WTC11 (cell line): ENCODE measurements at regions not wholly inside any gene's neighbourhood (a gene's known extent, or its start where the extent isn't known, plus 50 kb on each side); places are given as distances from the start of the nearest gene placed in this dataset.

ENCODE experiments used
- ATAC-seq: fragments of 200-7000 bp; cut with Tn5 transposase; 2 replicates; pipeline ENCODE4 v1.10.0; 2021; ENCODE audit warnings: mild to moderate bottlenecking, moderate library complexity
- CTCF ChIA-PET: fragments of 300-600 bp; sonication (Branson Sonifier 250); formaldehyde crosslinking; loops from one replicate; lab custom pipeline; 2021; ENCODE audit warnings: antibody characterized with exemption; lab: Charles Lee
- POLR2A ChIA-PET: fragments of 350-600 bp; sonication (Branson Sonifier 250); formaldehyde crosslinking; loops from one replicate; lab custom pipeline; 2021; ENCODE audit warnings: antibody characterized with exemption; lab: Charles Lee
- DNase-seq: peaks from one replicate; pipeline ENCODE4 v3.0.0; 2021; ENCODE audit warnings: low spot score
- H3K27ac Mint-ChIP-seq: 2 replicates; pipeline ENCODE4 v1.8.0; 2021; ENCODE audit warnings: mixed read lengths
- H3K27me3 Mint-ChIP-seq: 2 replicates; pipeline ENCODE4 v1.8.0; 2021; ENCODE audit warnings: low read depth, mild to moderate bottlenecking, moderate library complexity, mixed read lengths
- H3K36me3 Mint-ChIP-seq: 2 replicates; pipeline ENCODE4 v1.8.0; 2021; ENCODE audit warnings: mixed read lengths
- H3K4me1 Mint-ChIP-seq: 2 replicates; pipeline ENCODE4 v1.8.0; 2022; ENCODE audit warnings: mixed read lengths
- H3K4me3 Mint-ChIP-seq: 2 replicates; pipeline ENCODE4 v1.8.0; 2021; ENCODE audit warnings: mild to moderate bottlenecking, moderate library complexity, mixed read lengths
- H3K9me3 Mint-ChIP-seq: 2 replicates; pipeline ENCODE4 v1.8.0; 2021; ENCODE audit warnings: mixed read lengths
- E2F1 ChIP-seq: sonication (generic); formaldehyde crosslinking; IDR thresholded peaks from 2 replicates; pipeline ENCODE4 v1.8.0; 2022; ENCODE audit warnings: mild to moderate bottlenecking, missing genetic modification reagents
- E2F5 ChIP-seq: sonication (generic); formaldehyde crosslinking; IDR thresholded peaks from 2 replicates; pipeline ENCODE4 v1.8.1; 2022; ENCODE audit warnings: mild to moderate bottlenecking, moderate library complexity, missing genetic modification reagents
- GRHL2 ChIP-seq: fragments of 250-450 bp; sonication (Bioruptor Pico); IDR thresholded peaks from 2 replicates; pipeline ENCODE4 v1.8.0; 2022; ENCODE audit warnings: mild to moderate bottlenecking, moderate library complexity; ENCODE audit not compliant: insufficient replicate concordance, severe bottlenecking
- JUN ChIP-seq: sonication (generic); formaldehyde crosslinking; IDR thresholded peaks from 2 replicates; pipeline ENCODE4 v1.8.0; 2023; ENCODE audit warnings: mild to moderate bottlenecking, missing genetic modification reagents
- MAX ChIP-seq: sonication (generic); formaldehyde crosslinking; IDR thresholded peaks from 2 replicates; pipeline ENCODE4 v1.8.0; 2022; ENCODE audit warnings: mild to moderate bottlenecking, missing genetic modification reagents
- NFE2L1 ChIP-seq: sonication (generic); formaldehyde crosslinking; IDR thresholded peaks from 2 replicates; pipeline ENCODE4 v1.8.1; 2023; ENCODE audit warnings: missing genetic modification reagents
- NFYB ChIP-seq: sonication (generic); formaldehyde crosslinking; conservative IDR thresholded peaks from 2 replicates; pipeline ENCODE4 v1.8.0; 2022; ENCODE audit warnings: low read depth, missing genetic modification reagents
- OVOL2 ChIP-seq: fragments of 250-450 bp; sonication (Bioruptor Pico); IDR thresholded peaks from 2 replicates; pipeline ENCODE4 v1.9.0; 2021; ENCODE audit warnings: mild to moderate bottlenecking, borderline replicate concordance
- PRRX2 ChIP-seq: fragments of 250-450 bp; sonication (Bioruptor Pico); IDR thresholded peaks from 2 replicates; pipeline ENCODE4 v1.8.0; 2021; ENCODE audit warnings: mild to moderate bottlenecking
- RORB ChIP-seq: fragments of 250-450 bp; sonication (Bioruptor Pico); IDR thresholded peaks from 2 replicates; pipeline ENCODE4 v1.9.0; 2021; ENCODE audit warnings: mild to moderate bottlenecking
- SMAD4 ChIP-seq: sonication (generic); formaldehyde crosslinking; IDR thresholded peaks from 2 replicates; pipeline ENCODE4 v1.8.0; 2022; ENCODE audit warnings: mild to moderate bottlenecking, missing genetic modification reagents
- SOX15 ChIP-seq: fragments of 250-450 bp; sonication (Bioruptor Pico); IDR thresholded peaks from 2 replicates; pipeline ENCODE4 v1.9.0; 2021; ENCODE audit warnings: mild to moderate bottlenecking
- SP1 ChIP-seq: sonication (generic); formaldehyde crosslinking; conservative IDR thresholded peaks from 2 replicates; pipeline ENCODE4 v1.8.1; 2022; ENCODE audit warnings: missing genetic modification reagents
- STAT6 ChIP-seq: sonication (generic); formaldehyde crosslinking; conservative IDR thresholded peaks from 2 replicates; pipeline ENCODE4 v1.8.1; 2023; ENCODE audit warnings: mild to moderate bottlenecking, low read depth, missing genetic modification reagents, moderate library complexity
- TEAD4 ChIP-seq: sonication (generic); formaldehyde crosslinking; IDR thresholded peaks from 2 replicates; pipeline ENCODE4 v1.8.0; 2022; ENCODE audit warnings: mild to moderate bottlenecking, missing genetic modification reagents
- ZMAT4 ChIP-seq: fragments of 250-450 bp; sonication (Bioruptor Pico); IDR thresholded peaks from 2 replicates; pipeline ENCODE4 v1.9.0; 2021; ENCODE audit warnings: mild to moderate bottlenecking
- ZNF121 ChIP-seq: sonication (generic); formaldehyde crosslinking; IDR thresholded peaks from 2 replicates; pipeline ENCODE4 v1.8.0; 2023; ENCODE audit warnings: missing genetic modification reagents
- ZNF138 ChIP-seq: sonication (generic); formaldehyde crosslinking; conservative IDR thresholded peaks from 2 replicates; pipeline ENCODE4 v1.8.1; 2022; ENCODE audit warnings: mild to moderate bottlenecking, moderate library complexity, missing genetic modification reagents
- ZNF317 ChIP-seq: sonication (generic); formaldehyde crosslinking; IDR thresholded peaks from 2 replicates; pipeline ENCODE4 v1.8.1; 2023; ENCODE audit warnings: low read depth, mild to moderate bottlenecking, moderate library complexity, missing genetic modification reagents, borderline replicate concordance
- ZNF416 ChIP-seq: fragments of 250-450 bp; sonication (Bioruptor Pico); IDR thresholded peaks from 2 replicates; pipeline ENCODE4 v1.9.0; 2021; ENCODE audit warnings: mild to moderate bottlenecking, inconsistent platforms
- ZNF671 ChIP-seq: fragments of 250-450 bp; sonication (Bioruptor Pico); IDR thresholded peaks from 2 replicates; pipeline ENCODE4 v1.8.0; 2021; ENCODE audit warnings: mild to moderate bottlenecking
- TF ChIP-seq, protein P1 (sequence below): sonication (generic); formaldehyde crosslinking; IDR thresholded peaks from 2 replicates; pipeline ENCODE4 v1.8.1; 2023; ENCODE audit warnings: mild to moderate bottlenecking, missing genetic modification reagents, moderate library complexity

DNA sequence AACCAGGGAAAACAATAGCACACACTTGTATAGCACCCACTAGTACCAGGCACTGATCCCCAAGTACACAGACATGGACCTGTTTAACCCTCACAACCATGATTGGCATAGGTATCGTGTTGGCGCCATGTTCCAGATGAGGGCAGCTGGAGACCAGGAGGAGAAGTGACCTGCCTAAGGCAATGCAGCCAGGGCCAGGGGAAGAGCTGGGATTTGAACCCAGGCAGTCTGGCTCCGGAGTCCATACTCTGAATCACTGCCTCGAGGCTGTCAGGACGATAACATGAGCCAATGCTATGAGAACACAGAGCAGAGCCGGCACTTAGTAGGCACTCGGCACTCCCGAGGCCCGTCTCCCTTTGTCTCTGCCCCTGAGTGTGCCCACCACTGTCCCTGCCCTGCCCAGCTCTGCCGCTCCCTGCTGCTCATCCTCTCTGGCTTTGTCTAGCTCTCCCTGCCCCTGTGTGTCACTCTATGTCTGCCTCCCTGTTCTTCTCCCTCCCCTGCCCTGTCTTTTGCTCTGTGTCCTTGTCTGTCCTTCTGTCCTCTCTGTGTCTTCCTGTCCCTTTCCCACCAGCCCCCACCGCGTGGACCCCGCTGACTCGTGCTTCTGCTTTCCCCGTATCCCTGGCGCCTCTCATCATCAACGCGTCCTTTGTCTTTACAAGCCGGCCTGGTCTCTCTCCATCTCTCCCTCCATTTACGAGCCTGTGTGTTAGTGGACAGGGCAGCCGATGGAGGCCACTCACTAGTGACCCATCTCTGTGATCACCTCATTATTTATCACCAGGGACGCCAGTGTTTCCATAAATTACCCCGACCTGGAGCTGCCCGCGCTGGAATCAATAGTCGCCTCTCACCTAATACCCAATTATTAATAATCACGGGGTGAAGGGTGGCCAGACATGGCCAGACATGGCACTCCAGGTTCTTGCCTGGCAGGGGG, 99.4 kb upstream of the MVB12B start:
- no peaks in the 10 kb centered on the region for H3K36me3 Mint-ChIP-seq
- peaks cover 23% of the 10 kb centered on the region for H3K27me3 Mint-ChIP-seq
- ChIA-PET POLR2A (no interaction called here), CTCF (interaction anchor here (1.0 to 1.4 kb wide), 3 partner anchors 10 to 819 kb away, joined by 3 to 4 read pairs (median 3); no protein-coding TSS in a partner anchor)
- peaks cover 4% of the 10 kb centered on the region; the same call in 1 of the 2 replicates for H3K4me1 Mint-ChIP-seq
- H3K4me3 Mint-ChIP-seq, result no peak overlapping the region
- TF ChIP-seq E2F1 (no peak), SP1 (CRISPR knock-in tag) (no peak)
- ATAC-seq, result no peak
- no peak overlapping the region for H3K27ac Mint-ChIP-seq
- no peaks in the 10 kb centered on the region for H3K9me3 Mint-ChIP-seq
- DNase-seq, result no peak

- ATAC-seq (no peak), DNase-seq (no peak)
- POLR2A ChIA-PET, result no interaction called here
- Mint-ChIP-seq H3K9me3 (peaks cover 3% of the 10 kb centered on the region; the same call in 1 of the 2 replicates), H3K36me3 (no peaks in the 10 kb centered on the region), H3K27me3 (peaks cover 17% of the 10 kb centered on the region), H3K27ac (no peak overlapping the region), H3K4me3 (no peak overlapping the region), H3K4me1 (peaks cover 3% of the 10 kb centered on the region; the same call in 1 of the 2 replicates)
- no peak for TF ChIP-seq PRRX2 (CRISPR knock-in tag)
- no peak for TF ChIP-seq ZNF121
- TF ChIP-seq SMAD4 (CRISPR knock-in tag), result no peak
- TF ChIP-seq NFE2L1 (CRISPR knock-in tag), result no peak
- TF ChIP-seq MAX (CRISPR knock-in tag), result no peak
- no peak for TF ChIP-seq STAT6
- TF ChIP-seq ZNF317 (CRISPR knock-in tag), result no peak
- TF ChIP-seq, protein P1, sequence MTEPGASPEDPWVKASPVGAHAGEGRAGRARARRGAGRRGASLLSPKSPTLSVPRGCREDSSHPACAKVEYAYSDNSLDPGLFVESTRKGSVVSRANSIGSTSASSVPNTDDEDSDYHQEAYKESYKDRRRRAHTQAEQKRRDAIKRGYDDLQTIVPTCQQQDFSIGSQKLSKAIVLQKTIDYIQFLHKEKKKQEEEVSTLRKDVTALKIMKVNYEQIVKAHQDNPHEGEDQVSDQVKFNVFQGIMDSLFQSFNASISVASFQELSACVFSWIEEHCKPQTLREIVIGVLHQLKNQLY (CRISPR knock-in tag), result no peak
- no peak for TF ChIP-seq JUN (CRISPR knock-in tag)
- no peak for TF ChIP-seq RORB (CRISPR knock-in tag)
- TF ChIP-seq SOX15 (CRISPR knock-in tag), result no peak
- no peak for TF ChIP-seq ZMAT4 (CRISPR knock-in tag)
- TF ChIP-seq ZNF671 (CRISPR knock-in tag), result no peak
- no peak for TF ChIP-seq NFYB (CRISPR knock-in tag)
- no peak for TF ChIP-seq ZNF416 (CRISPR knock-in tag)
- TF ChIP-seq ZNF138 (CRISPR knock-in tag), result no peak
- TF ChIP-seq GRHL2 (CRISPR knock-in tag), result no peak
- TF ChIP-seq E2F5, result no peak
- TF ChIP-seq OVOL2 (CRISPR knock-in tag), result no peak
- no peak for TF ChIP-seq TEAD4 (CRISPR knock-in tag)
- CTCF ChIA-PET, result interaction anchor here (1.0 to 1.4 kb wide), 2 partner anchors 69 to 820 kb away, joined by 3 read pairs; no protein-coding TSS in a partner anchor
Measured at GRCh38 chr9:126228111-126228780, 98.4 kb upstream of the MVB12B start.
